Omental fat pad (tissue), 3 donors: ENCODE measurements at regions not wholly inside any gene's neighbourhood (a gene's known extent, or its start where the extent isn't known, plus 50 kb on each side); places are given as distances from the start of the nearest gene placed in this dataset.

ENCODE experiments used
- ATAC-seq: fragments of 150-250 bp; one replicate; pipeline ENCODE4 v1.9.1; 2016; ENCODE audit warnings: mild to moderate bottlenecking, moderate library complexity; ENCODE audit not compliant: low FRiP score
- DNase-seq: peaks from one replicate; pipeline ENCODE4 v3.0.0-alpha.2; 2019; ENCODE audit warnings: low spot score
- TF ChIP-seq, protein P1 (sequence below), 3 donors: fragments of 450-650 bp; IDR thresholded peaks; one replicate each; pipeline ENCODE4 v1.5.1; 2016 to 2017; ENCODE audit warnings: antibody characterized with exemption in 3 of 3, mild to moderate bottlenecking in 3 of 3, moderate library complexity in 2 of 3

DNA sequence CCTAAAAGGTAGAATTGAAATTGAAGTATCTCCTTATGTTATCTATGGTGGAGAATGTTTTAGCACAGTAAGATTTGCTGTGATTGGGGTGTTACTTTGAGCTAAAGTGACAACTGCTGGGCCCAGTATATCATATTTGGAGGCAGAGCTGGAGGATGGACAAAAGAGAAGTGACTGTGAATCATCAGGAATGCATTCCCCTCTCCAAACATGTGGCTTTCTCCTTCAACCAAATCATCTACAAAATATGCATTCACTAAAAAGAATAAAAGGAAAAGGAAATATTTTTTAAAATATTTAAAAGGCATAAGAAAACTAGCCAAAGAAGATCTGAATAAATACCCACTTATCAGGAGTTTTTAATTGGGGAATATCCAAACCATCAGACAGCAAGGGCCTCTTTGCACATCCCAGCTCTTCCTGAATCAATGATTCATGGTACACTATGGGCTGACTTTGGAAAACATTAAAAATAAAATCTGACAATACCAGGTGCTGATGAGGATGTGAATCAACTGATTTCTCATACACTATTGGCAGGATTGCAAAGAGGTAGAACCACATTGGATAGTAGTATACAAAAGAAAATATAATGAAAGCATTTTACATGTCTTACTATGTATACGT, 671.7 kb upstream of the NR3C2 start:
- DNase-seq, result no peak
- no peak for ATAC-seq
- TF ChIP-seq, protein P1, sequence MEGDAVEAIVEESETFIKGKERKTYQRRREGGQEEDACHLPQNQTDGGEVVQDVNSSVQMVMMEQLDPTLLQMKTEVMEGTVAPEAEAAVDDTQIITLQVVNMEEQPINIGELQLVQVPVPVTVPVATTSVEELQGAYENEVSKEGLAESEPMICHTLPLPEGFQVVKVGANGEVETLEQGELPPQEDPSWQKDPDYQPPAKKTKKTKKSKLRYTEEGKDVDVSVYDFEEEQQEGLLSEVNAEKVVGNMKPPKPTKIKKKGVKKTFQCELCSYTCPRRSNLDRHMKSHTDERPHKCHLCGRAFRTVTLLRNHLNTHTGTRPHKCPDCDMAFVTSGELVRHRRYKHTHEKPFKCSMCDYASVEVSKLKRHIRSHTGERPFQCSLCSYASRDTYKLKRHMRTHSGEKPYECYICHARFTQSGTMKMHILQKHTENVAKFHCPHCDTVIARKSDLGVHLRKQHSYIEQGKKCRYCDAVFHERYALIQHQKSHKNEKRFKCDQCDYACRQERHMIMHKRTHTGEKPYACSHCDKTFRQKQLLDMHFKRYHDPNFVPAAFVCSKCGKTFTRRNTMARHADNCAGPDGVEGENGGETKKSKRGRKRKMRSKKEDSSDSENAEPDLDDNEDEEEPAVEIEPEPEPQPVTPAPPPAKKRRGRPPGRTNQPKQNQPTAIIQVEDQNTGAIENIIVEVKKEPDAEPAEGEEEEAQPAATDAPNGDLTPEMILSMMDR (IDR thresholded peaks at IDR 0.05), result no peak

DNA sequence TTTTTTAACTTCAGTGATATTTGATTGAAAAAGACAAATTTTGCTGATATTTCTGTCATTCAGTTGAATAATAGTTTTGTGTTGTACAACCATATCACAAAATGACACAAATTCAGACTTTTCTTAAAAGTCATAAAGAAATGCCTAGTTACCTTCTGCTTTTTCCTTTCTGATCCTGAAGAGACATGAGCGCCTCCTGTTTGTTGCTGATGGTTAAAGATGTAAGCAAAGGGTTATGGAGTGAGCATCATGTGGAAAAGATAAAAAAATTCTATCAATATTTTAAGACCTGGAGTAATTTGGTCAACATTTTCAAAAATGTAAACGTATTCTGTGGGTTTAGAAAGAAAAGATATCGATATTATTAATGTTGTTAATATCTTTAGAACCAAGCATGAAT, 669.9 kb upstream of the NR3C2 start:
- DNase-seq, result no peak

DNA sequence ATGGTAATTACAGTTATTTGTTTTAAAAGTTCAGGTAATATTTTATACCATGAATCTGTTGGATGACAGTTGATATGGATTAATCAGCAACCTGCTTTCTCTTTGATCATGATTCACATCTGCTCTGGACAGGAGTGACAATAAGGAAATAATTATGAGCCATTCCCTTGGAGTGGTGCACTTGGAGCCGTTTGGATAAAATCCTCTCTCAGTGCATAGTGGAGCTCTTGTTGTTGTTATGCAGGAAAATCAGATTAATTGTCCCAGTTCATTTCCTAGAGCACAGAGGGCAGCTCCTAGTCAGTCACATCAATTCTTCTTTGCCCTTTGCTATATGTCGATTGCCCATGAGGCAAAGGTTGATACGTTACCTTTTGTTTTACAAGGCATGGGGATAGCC, 668.3 kb upstream of the NR3C2 start:
- TF ChIP-seq, protein P1 (IDR thresholded peaks at IDR 0.05), result no peak
- ATAC-seq (no peak), DNase-seq (no peak)

More for the DNA sequence above, 669.9 kb upstream of the NR3C2 start:
- no peak for ATAC-seq
- TF ChIP-seq, protein P1 (IDR thresholded peaks at IDR 0.05), result no peak

DNA sequence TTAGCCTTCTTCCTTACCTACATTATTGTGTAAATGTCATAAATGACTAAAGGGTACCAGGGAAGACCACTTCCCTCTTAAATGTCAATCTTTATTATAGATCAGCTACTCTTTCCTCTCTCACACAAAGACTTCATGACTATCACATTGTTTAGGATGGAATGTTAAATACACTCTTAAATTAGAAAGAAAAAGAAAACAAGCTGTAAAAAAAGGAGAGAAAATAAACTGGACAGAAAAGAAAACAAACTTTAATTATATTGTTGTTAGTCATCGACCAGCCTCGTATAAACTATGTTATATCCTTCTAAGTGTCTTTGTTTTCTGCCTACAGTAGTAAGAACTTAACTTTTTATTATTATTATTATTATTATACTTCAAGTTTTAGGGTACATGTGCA, 666.4 kb upstream of the NR3C2 start:
- TF ChIP-seq, protein P1 (IDR thresholded peaks at IDR 0.05), result no peak
- ATAC-seq (no peak), DNase-seq (no peak)

DNA sequence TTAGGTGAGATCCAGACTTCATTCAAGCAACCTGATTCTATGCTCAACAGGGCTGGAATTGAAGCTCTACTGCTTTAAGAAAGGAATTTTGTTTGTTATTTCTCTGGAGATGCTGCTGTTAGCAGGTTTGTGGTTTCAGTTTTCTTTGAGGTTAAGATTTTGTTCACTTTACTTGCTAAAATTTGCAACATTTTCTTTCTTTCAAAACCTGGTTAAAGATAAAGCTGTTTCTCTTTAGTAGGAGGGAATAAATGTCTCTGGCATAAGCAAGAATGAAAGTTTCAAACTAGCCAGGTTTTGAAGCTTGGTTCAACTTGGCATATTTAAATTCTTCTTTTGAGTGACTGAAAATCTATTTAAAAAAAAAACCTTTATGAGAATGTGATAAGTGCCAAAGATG, 660.6 kb upstream of the NR3C2 start:
- ATAC-seq (no peak), DNase-seq (no peak)
- TF ChIP-seq, protein P1 (IDR thresholded peaks at IDR 0.05), result no peak

DNA sequence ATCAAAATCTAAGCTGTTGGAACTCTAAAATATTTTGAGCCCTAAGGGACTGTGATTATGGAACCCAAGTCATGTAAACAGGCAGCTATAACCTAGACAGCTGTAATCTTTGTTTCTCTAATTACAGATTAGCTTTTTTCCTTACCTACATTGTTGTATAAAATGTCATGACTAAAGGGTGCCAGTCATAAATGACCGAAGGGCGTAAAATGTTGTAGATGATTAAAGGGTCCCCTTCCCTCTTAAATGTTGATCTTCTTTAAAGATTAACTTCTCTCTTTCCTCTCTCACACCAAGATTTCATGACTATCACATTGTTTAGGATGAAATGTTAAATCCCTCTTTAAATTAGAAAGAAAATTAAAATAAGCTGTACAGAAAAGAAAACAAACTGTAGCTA, 659.4 kb upstream of the NR3C2 start:
- DNase-seq (no peak), ATAC-seq (no peak)
- TF ChIP-seq, protein P1 (IDR thresholded peaks at IDR 0.05), result no peak

DNA sequence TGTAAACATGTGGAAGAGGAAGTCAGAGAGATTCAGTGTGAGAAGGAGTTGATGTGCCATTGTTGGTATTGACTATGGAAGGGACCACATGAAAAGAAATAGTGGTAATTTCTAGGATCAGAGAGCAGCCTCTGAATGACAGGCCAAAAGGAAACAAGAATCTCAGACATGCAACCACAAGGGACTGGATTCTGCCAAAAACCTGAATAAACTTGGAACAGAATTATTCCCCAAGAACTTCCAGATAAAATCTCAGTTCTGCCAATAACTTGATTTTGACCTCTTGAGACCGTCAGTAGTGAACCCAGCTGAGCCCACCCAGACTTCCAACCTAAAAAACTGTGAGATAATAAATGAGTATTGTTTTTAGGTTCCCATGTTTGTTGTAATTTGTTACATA, 653.6 kb upstream of the NR3C2 start:
- TF ChIP-seq, protein P1 (IDR thresholded peaks at IDR 0.05), result no peak
- no peak for ATAC-seq
- no peak for DNase-seq
